H1 (cell line): ENCODE measurements at regions not wholly inside any gene's neighbourhood (a gene's known extent, or its start where the extent isn't known, plus 50 kb on each side); places are given as distances from the start of the nearest gene placed in this dataset.

Experiments used
- BACH1 ChIP-seq: IDR thresholded peaks from 2 replicates; pipeline ENCODE4 v1.6.1; 2012; ENCODE audit warnings: low read length, improper control_type of control experiment
- BCL11A ChIP-seq, 2 experiments: IDR thresholded peaks; one replicate each; pipeline ENCODE4 v1.6.1; 2011; ENCODE audit warnings: low read depth in 2 of 2, low read length in 2 of 2, mild to moderate bottlenecking in 2 of 2
- CBX5 ChIP-seq: fragments of 300-800, 300-1000 bp; sonication (generic); IDR thresholded peaks from 2 replicates; pipeline ENCODE4 v1.7.1; 2016; ENCODE audit warnings: antibody characterized with exemption, low read length, low read depth
- CHD2 ChIP-seq: IDR thresholded peaks from 2 replicates; pipeline ENCODE4 v1.6.1; 2012; ENCODE audit warnings: low read length, improper control_type of control experiment
- EP300 ChIP-seq, 2 experiments: IDR thresholded peaks; 1 replicate in 1 of 2; 2 replicates in 1 of 2; pipeline ENCODE4 v1.6.1; 2011 to 2012; ENCODE audit warnings: low read depth in 2 of 2, low read length in 2 of 2, mild to moderate bottlenecking in 2 of 2, borderline replicate concordance in 1 of 2, inconsistent platforms in 1 of 2, moderate library complexity in 1 of 2
- FOSL1 ChIP-seq: IDR thresholded peaks from 2 replicates; pipeline ENCODE4 v1.6.1; 2011; ENCODE audit warnings: mild to moderate bottlenecking, low read depth, low read length, moderate library complexity; ENCODE audit not compliant: insufficient read depth
- GABPA ChIP-seq: IDR thresholded peaks from 2 replicates; pipeline ENCODE4 v1.6.1; 2011; ENCODE audit warnings: mild to moderate bottlenecking, low read length, moderate library complexity, borderline replicate concordance; ENCODE audit not compliant: insufficient read depth
- KDM4A ChIP-seq: IDR thresholded peaks from one replicate; pipeline ENCODE4 v1.7.1; 2012; ENCODE audit warnings: low read depth, mild to moderate bottlenecking, moderate library complexity, low read length, inconsistent platforms; ENCODE audit not compliant: severe bottlenecking
- MAFK ChIP-seq: IDR thresholded peaks from 2 replicates; pipeline ENCODE4 v1.6.1; 2012; ENCODE audit warnings: low read depth, mild to moderate bottlenecking, improper control_type of control experiment, low read length
- NRF1 ChIP-seq: IDR thresholded peaks from 2 replicates; pipeline ENCODE4 v1.6.1; 2011; ENCODE audit warnings: mild to moderate bottlenecking, low read depth, low read length, improper control_type of control experiment
- POLR2A ChIP-seq, 2 experiments: IDR thresholded peaks; 1 replicate in 1 of 2; 2 replicates in 1 of 2; pipeline ENCODE4 v1.6.1; 2011; ENCODE audit warnings: low read depth in 2 of 2, low read length in 2 of 2, mild to moderate bottlenecking in 2 of 2; ENCODE audit errors: control extremely low read depth in 1 of 2
- POU5F1 ChIP-seq: IDR thresholded peaks from 2 replicates; pipeline ENCODE4 v1.6.1; 2011; ENCODE audit warnings: low read depth, mild to moderate bottlenecking, low read length, moderate library complexity
- RAD21 ChIP-seq, 2 experiments: IDR thresholded peaks in 1 of 2; conservative IDR thresholded peaks in 1 of 2; 2 replicates each; pipeline ENCODE4 v1.6.1; 2011; ENCODE audit warnings: low read depth in 2 of 2, low read length in 2 of 2, improper control_type of control experiment in 1 of 2, inconsistent platforms in 1 of 2, mild to moderate bottlenecking in 1 of 2, moderate library complexity in 1 of 2
- SP1 ChIP-seq: IDR thresholded peaks from 2 replicates; pipeline ENCODE4 v1.6.1; 2011; ENCODE audit warnings: low read depth, low read length
- SP2 ChIP-seq: IDR thresholded peaks from 2 replicates; pipeline ENCODE4 v1.6.1; 2012; ENCODE audit warnings: mild to moderate bottlenecking, low read length, inconsistent platforms
- SP4 ChIP-seq: IDR thresholded peaks from 2 replicates; pipeline ENCODE4 v1.6.1; 2012; ENCODE audit warnings: low read length, inconsistent platforms
- SRF ChIP-seq: IDR thresholded peaks from 2 replicates; pipeline ENCODE4 v1.6.1; 2011; ENCODE audit warnings: mild to moderate bottlenecking, low read depth, low read length, moderate library complexity
- SUZ12 ChIP-seq: fragments of 200-600 bp; sonication (generic); IDR thresholded peaks from 2 replicates; pipeline ENCODE4 v1.6.1; 2012; ENCODE audit warnings: mild to moderate bottlenecking, inconsistent platforms, low read length, moderate library complexity, mixed read lengths
- TAF1 ChIP-seq: IDR thresholded peaks from 2 replicates; pipeline ENCODE4 v1.6.1; 2011; ENCODE audit warnings: mild to moderate bottlenecking, low read depth, low read length
- TF ChIP-seq, protein P1 (sequence below), 3 experiments: IDR thresholded peaks; 1 replicate in 2 of 3; 2 replicates in 1 of 3; pipeline versions ENCODE4 v1.5.1 to v1.6.1; 2011; ENCODE audit warnings: low read length in 3 of 3, mild to moderate bottlenecking in 3 of 3, inconsistent platforms in 2 of 3, low read depth in 1 of 3, moderate library complexity in 1 of 3; ENCODE audit not compliant: insufficient read depth in 1 of 3; ENCODE audit errors: control extremely low read depth in 1 of 3
- TF ChIP-seq, protein P2 (sequence below): IDR thresholded peaks from 2 replicates; pipeline ENCODE4 v1.6.1; 2012; ENCODE audit warnings: inconsistent platforms

DNA sequence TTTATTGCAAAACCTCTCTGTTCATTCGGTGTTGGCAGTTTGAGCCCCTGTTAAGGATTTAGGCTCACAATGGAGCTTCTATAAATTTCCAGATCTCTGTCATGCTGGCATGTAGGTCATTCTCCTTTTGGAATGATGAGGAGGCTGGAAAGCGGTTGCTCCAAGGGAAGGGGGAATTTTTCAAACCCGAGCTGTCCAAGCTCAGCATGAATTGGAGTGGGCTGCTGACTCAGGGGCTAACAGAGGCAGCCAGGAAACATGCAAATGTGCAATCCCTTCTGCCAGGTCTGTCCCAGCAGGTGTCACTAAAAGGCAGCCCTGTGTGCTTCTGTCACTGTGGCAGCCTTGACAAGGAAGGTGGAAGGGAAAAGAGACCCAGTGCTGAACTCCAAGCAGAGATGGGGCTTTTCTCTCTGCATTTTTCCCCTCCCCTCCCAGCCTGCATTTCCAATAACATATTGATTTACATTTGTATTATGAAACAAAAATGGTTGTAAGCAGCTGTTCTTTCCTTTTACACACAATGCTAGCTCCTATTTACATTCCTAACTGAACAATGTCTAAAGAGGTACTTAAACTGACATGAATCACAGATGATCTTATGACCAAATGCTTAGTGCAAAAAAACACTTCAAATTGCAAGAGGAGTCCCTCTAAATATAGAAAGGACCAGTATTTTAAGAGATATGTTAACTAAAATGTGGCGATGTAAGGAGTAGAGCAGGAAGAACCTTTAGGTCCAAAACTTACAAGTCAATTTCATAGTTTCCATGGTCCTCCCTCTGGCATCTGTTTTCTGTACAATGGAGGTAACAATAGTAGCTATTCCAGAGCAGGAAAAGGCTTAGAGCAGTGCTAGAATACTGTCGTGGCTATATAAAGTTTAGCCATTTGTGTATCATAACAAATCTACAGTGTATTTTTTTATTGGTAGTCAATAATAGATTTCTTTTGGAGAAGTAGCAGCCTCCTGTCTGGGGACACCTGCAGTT lies 84.5 kb upstream of the ATP10A start (continued):
- peak; percentile 68 to 72 for TF ChIP-seq RAD21 (IDR thresholded peaks at IDR 0.05 in 1 of 2, conservative IDR thresholded peaks at IDR 0.05 in 1 of 2; ENCODE audit: low read depth in 2 of 2, low read length in 2 of 2)
- TF ChIP-seq SP2: no peak
- no peak for TF ChIP-seq CBX5
- TF ChIP-seq CHD2: no peak
- TF ChIP-seq TAF1: no peak
- TF ChIP-seq NRF1: no peak
- TF ChIP-seq SRF: no peak
- peak; percentile 50; the same call in 1 of the 2 replicates for TF ChIP-seq BACH1
- no peak for TF ChIP-seq POLR2A (IDR thresholded peaks at IDR 0.05; ENCODE audit: control extremely low read depth in 1 of 2, low read depth in 2 of 2, low read length in 2 of 2)
- no peak for TF ChIP-seq POU5F1
- no peak for TF ChIP-seq GABPA
- TF ChIP-seq, protein P1, sequence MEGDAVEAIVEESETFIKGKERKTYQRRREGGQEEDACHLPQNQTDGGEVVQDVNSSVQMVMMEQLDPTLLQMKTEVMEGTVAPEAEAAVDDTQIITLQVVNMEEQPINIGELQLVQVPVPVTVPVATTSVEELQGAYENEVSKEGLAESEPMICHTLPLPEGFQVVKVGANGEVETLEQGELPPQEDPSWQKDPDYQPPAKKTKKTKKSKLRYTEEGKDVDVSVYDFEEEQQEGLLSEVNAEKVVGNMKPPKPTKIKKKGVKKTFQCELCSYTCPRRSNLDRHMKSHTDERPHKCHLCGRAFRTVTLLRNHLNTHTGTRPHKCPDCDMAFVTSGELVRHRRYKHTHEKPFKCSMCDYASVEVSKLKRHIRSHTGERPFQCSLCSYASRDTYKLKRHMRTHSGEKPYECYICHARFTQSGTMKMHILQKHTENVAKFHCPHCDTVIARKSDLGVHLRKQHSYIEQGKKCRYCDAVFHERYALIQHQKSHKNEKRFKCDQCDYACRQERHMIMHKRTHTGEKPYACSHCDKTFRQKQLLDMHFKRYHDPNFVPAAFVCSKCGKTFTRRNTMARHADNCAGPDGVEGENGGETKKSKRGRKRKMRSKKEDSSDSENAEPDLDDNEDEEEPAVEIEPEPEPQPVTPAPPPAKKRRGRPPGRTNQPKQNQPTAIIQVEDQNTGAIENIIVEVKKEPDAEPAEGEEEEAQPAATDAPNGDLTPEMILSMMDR (IDR thresholded peaks at IDR 0.05; ENCODE audit: control extremely low read depth in 1 of 3, insufficient read depth in 1 of 3, low read depth in 1 of 3, low read length in 3 of 3): peak; percentile 34 to 45 (median 34); a peak in 3 of 4 replicates
- TF ChIP-seq FOSL1: no peak
- TF ChIP-seq MAFK: peak; percentile 52; the same call in 1 of the 2 replicates
- no peak for TF ChIP-seq KDM4A
- no peak for TF ChIP-seq SP1
- TF ChIP-seq EP300 (IDR thresholded peaks at IDR 0.05; ENCODE audit: borderline replicate concordance in 1 of 2, low read depth in 2 of 2, low read length in 2 of 2): no peak
- TF ChIP-seq SUZ12: no peak
- TF ChIP-seq, protein P2, sequence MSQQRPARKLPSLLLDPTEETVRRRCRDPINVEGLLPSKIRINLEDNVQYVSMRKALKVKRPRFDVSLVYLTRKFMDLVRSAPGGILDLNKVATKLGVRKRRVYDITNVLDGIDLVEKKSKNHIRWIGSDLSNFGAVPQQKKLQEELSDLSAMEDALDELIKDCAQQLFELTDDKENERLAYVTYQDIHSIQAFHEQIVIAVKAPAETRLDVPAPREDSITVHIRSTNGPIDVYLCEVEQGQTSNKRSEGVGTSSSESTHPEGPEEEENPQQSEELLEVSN: no peak
- no peak for TF ChIP-seq BCL11A (IDR thresholded peaks at IDR 0.05; ENCODE audit: low read depth in 2 of 2, low read length in 2 of 2)
- no peak for TF ChIP-seq SP4
